ENCODE measurements at regions not wholly inside any gene's neighbourhood (a gene's known extent, or its start where the extent isn't known, plus 50 kb on each side); places are given as distances from the start of the nearest gene placed in this dataset.

- H3K36me3 ChIP-seq (ENCODE audit: control insufficient read depth, insufficient read depth, low read length) = no peaks in the 10 kb centered on the region
- H3K27me3 ChIP-seq (ENCODE audit: control insufficient read depth, insufficient read depth, low read length, poor library complexity, severe bottlenecking) = no peaks in the 10 kb centered on the region
- Mint-ChIP-seq H3K4me1 (no peaks in the 10 kb centered on the region), H3K9me3 (no peaks in the 10 kb centered on the region), H3K36me3 (ENCODE audit: low read depth) (no peaks in the 10 kb centered on the region), H3K4me3 (no peak overlapping the region), H3K27me3 (ENCODE audit: insufficient read depth) (peaks cover 12% of the 10 kb centered on the region), H3K27ac (no peak overlapping the region)
- no peaks in the 10 kb centered on the region for H3K4me1 ChIP-seq (ENCODE audit: control insufficient read depth, insufficient read depth, low read length)
- no peak for TF ChIP-seq CTCF (conservative IDR thresholded peaks at IDR 0.05)
- H3K9me3 ChIP-seq (ENCODE audit: control insufficient read depth, low read length) = no peaks in the 10 kb centered on the region
- no peak overlapping the region for H3K9ac ChIP-seq (ENCODE audit: extremely low read depth, low read length, poor library complexity, severe bottlenecking)
- WGBS, 2 experiments (ENCODE audit: insufficient coverage in 1 of 2, insufficient read length in 1 of 2) = 92% methylated on average over 1 of the region's 1 CpG; no CpG with 5 or more reads in 1 of the 2 experiments
- H3K4me3 ChIP-seq (ENCODE audit: low read length) = no peak overlapping the region
- DNase-seq = no peak
- no peak overlapping the region for H3K27ac ChIP-seq (ENCODE audit: low read depth, low read length)
Observed at GRCh38 chr5:158463188-158463587, 604.2 kb upstream of the CLINT1 start.

- no peak overlapping the region for H3K4me3 ChIP-seq (ENCODE audit: low read length)
- H3K9ac ChIP-seq (ENCODE audit: extremely low read depth, low read length, poor library complexity, severe bottlenecking) = no peak overlapping the region
- Mint-ChIP-seq H3K4me1 (no peaks in the 10 kb centered on the region), H3K4me3 (no peak overlapping the region), H3K27ac (no peak overlapping the region), H3K36me3 (ENCODE audit: low read depth) (no peaks in the 10 kb centered on the region), H3K9me3 (no peaks in the 10 kb centered on the region), H3K27me3 (ENCODE audit: insufficient read depth) (peaks cover 10% of the 10 kb centered on the region)
- DNase-seq = no peak
- H3K4me1 ChIP-seq (ENCODE audit: control insufficient read depth, insufficient read depth, low read length) = no peaks in the 10 kb centered on the region
- no peaks in the 10 kb centered on the region for H3K27me3 ChIP-seq (ENCODE audit: control insufficient read depth, insufficient read depth, low read length, poor library complexity, severe bottlenecking)
- H3K36me3 ChIP-seq (ENCODE audit: control insufficient read depth, insufficient read depth, low read length) = no peaks in the 10 kb centered on the region
- no peak overlapping the region for H3K27ac ChIP-seq (ENCODE audit: low read depth, low read length)
- no peak for TF ChIP-seq CTCF (conservative IDR thresholded peaks at IDR 0.05)
- 88 to 95% methylated on average over 8 to 9 of the region's 9 CpGs for WGBS, 2 experiments (ENCODE audit: insufficient coverage in 1 of 2, insufficient read length in 1 of 2)
- no peaks in the 10 kb centered on the region for H3K9me3 ChIP-seq (ENCODE audit: control insufficient read depth, low read length)
Observed at GRCh38 chr5:158462349-158463114, 603.6 kb upstream of the CLINT1 start.

- Mint-ChIP-seq H3K9me3 (no peaks in the 10 kb centered on the region), H3K4me1 (no peaks in the 10 kb centered on the region), H3K27ac (no peak overlapping the region), H3K36me3 (ENCODE audit: low read depth) (no peaks in the 10 kb centered on the region), H3K4me3 (no peak overlapping the region), H3K27me3 (ENCODE audit: insufficient read depth) (peaks cover 4% of the 10 kb centered on the region)
- no peak overlapping the region for H3K27ac ChIP-seq (ENCODE audit: low read depth, low read length)
- no peaks in the 10 kb centered on the region for H3K36me3 ChIP-seq (ENCODE audit: control insufficient read depth, insufficient read depth, low read length)
- TF ChIP-seq CTCF (conservative IDR thresholded peaks at IDR 0.05) = no peak
- H3K27me3 ChIP-seq (ENCODE audit: control insufficient read depth, insufficient read depth, low read length, poor library complexity, severe bottlenecking) = no peaks in the 10 kb centered on the region
- no peak overlapping the region for H3K9ac ChIP-seq (ENCODE audit: extremely low read depth, low read length, poor library complexity, severe bottlenecking)
- no peaks in the 10 kb centered on the region for H3K9me3 ChIP-seq (ENCODE audit: control insufficient read depth, low read length)
- 90% methylated on average over 2 to 4 of the region's 4 CpGs for WGBS, 2 experiments (ENCODE audit: insufficient coverage in 1 of 2, insufficient read length in 1 of 2)
- no peaks in the 10 kb centered on the region for H3K4me1 ChIP-seq (ENCODE audit: control insufficient read depth, insufficient read depth, low read length)
- no peak overlapping the region for H3K4me3 ChIP-seq (ENCODE audit: low read length)
- DNase-seq = no peak
Observed at GRCh38 chr5:158461240-158461854, 602.4 kb upstream of the CLINT1 start.

Measured in endodermal cell (in vitro differentiated cells).